GM19023 (cell line): ENCODE measurements at regions not wholly inside any gene's neighbourhood (a gene's known extent, or its start where the extent isn't known, plus 50 kb on each side); places are given as distances from the start of the nearest gene placed in this dataset.
"Not testable (repeated sequence)": the region's sequence is repeated elsewhere in the genome, so short reads cannot be mapped to it uniquely, and the experiment has no call there.

Experiments
- ATAC-seq: cut with Tn5 transposase; IDR thresholded peaks from one replicate; pipeline ENCODE4 v1.9.1; 2021; ENCODE audit warnings: mild to moderate bottlenecking, moderate library complexity; ENCODE audit not compliant: unreplicated experiment

DNA sequence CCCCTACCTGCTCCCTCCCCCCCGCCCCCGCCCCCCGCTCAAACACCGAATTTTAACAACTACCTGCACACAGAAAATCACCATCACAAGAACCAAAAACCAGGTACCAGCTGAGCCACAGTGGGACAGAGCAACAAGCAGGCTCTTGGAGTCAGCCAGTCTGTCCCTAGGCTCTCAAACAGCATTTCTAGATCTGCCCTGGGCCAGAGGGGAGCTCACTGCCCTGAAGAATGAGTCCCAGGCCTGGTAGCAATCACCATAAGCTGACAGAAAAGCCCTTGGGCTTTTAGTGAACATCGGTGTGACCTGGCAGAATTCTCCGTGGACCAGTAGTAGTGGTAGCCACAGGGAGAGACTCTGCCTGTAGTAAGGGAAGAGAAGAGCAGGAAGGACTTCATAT, 58.3 kb downstream of the C11orf87 start:
- no peak for ATAC-seq

GRCh38 chr11:109486129-109486528, 64.1 kb downstream of the C11orf87 start:
- ATAC-seq: no peak

DNA sequence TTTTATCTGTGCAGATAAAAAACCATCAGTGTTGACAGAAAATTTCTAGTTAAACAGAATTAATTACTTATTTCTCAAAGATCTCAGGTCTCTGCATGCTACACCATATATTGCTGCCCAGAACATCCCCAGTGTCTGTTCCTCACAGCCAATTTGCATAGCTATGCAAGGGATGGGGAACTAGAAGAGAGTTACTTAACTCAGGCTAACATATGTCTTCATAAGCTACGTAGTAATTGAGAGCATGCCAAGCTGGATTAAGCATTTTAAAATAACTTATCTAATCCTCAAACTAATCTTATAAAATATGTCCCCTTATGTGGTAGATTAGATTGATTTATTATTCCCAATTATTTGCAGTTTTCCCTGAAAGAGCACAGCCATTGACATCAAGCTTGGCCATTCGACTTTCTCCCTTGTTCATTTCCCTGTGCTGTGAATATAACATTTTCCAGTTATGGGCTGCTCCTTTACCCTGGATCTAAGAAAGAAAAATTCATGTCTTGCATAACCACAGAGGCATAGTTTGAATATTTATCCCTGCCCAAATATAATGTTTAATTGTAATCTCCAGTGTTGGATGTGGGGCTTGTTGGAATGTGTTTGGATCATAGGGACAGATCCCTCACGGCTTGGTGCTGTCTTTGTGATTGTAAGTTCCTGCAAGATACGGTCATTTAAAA, 69.1 kb downstream of the C11orf87 start:
- no peak for ATAC-seq

- no peak for ATAC-seq
These were observed 84.1 kb downstream of the C11orf87 start for GRCh38 chr11:109506115-109506514.

DNA sequence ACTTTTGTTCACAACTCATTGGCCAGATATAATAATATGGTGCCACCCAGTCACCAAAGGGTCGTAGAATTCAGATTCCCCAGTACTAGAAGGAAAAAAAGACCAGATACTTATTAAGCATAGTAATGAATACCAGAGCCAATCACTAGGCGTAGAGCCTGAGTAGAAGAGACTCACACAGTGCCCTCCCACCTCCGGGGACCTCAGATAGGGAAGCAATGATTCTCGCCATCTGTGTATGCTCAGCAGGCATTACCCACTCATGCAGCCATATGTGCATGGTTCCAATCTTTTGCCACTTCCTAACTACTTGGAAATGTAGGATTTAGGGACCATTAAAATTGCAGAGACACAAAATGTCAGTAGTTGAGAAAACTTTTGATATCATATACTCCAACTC, 85.3 kb downstream of the C11orf87 start:
- no peak for ATAC-seq

DNA sequence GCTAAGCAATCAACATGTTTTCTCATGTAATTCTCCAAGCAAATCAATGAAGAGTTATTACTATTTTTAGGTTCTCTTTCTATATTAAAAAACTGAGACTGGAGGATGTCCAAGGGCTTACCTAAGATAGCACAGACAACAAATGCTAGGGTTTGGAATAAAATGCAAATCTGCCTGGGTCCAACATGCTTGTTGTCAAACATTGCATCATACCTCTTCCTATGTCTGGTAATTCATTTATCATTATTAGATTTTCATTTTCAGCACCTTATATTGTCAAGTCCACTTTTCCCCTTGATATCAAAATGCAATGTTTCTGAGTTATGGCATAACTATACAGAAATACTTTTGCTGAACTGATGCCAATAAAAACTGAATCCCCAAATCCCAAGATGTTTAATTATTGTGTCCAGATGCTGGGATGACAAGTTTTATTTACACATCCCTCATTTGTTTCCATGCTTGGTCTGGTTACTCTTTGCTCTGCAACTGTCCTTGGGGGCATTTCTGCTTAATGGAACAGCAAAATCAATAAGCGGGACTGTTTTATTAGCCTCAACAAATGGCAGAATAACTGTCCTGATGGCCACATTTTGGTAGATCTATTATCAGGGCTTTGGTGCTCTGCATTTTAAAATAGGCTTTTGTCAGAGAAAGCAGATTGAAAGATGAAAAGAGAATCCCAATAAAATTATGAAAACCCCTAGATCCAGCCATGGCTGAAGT, 86.0 kb downstream of the C11orf87 start:
- no peak for ATAC-seq

- no peak for ATAC-seq
These were observed 87.0 kb downstream of the C11orf87 start for GRCh38 chr11:109508943-109509342.

DNA sequence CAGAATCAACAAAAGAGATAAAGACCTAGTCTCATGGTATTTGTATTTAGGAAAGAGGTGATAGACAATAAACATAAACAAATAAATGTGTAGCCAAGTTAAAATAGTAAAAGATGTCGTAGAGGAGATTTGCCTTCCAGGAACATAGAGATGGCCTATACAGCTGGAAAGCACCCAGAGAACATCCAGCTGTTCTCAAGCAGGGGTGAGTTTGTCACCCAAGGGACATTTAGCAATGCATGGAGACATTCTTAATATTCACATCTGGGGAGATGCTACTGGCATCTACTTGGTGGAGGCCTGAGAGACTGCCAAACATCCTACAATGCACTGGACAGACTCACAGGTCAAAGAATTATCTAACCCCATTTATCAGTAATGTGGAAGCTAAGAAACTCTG, 88.3 kb downstream of the C11orf87 start:
- ATAC-seq: no peak

GRCh38 chr11:109511598-109511997, 89.6 kb downstream of the C11orf87 start:
- no peak for ATAC-seq

- ATAC-seq: no peak
These were observed 90.3 kb downstream of the C11orf87 start for GRCh38 chr11:109512249-109512648.

DNA sequence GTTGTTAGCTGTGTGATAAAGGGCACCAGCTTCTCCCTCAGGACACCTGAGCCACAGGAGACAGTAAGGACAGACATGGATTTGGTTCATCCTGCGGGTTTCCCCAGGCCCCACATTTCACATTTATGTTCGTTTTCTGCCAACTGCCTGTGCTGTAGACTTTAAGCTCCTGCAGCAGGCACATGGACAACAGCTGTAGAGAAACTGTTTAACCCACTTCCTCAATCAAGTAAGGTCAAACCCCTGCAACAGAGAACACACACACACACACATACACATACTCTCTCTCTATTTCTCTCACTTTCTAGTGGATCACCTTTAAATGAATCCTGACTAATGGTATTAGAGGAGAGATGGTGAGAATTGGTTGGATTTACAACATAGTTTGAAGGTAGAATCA, 90.7 kb downstream of the C11orf87 start:
- no peak for ATAC-seq

- no peak for ATAC-seq
These were observed 92.5 kb downstream of the C11orf87 start for GRCh38 chr11:109514313-109515018.

DNA sequence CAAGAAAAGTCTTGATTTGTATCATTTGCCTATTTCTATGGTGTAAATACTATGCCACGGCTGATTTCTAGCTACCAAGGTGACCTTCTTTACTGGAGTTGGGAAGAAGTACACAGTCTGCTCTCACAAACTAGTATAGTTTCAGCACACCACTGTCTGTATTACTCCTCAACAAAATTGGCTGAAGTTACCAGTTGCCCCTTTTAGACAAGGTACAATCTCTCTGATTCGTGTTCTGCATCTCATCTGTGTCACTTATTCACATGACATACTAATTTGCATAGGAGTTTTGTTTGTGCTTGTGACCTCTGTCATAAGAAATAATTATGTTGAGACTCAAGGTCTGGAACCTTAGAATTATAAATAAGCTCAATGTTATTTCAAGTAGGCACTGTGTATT, 97.3 kb downstream of the C11orf87 start:
- ATAC-seq: no peak

DNA sequence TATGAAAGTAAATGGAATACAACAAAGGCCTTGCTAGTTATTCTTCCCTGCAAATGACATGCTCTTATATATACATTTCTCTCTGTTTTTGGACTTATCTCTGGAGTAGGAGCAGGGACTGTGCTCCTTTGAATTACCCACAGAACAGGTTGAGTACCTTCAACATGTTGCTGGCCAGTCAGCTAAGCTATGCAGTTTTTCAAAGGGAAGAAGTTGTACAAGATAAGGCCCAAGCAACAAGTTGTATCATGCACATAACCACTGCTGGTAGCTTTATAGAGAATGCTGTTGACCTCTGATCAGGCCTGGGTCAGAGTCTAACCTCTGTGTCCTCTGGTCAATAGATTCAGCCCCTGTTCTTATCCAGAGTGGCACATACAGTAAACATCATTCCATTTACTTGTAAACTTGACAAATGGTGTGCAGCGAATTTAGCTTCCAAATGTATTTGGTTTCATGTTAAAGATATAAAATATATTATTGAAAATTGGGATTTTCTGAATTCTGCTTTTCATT, 99.6 kb downstream of the C11orf87 start:
- no peak for ATAC-seq

- ATAC-seq: no peak
These were observed 100.2 kb downstream of the C11orf87 start for GRCh38 chr11:109522116-109522755.

DNA sequence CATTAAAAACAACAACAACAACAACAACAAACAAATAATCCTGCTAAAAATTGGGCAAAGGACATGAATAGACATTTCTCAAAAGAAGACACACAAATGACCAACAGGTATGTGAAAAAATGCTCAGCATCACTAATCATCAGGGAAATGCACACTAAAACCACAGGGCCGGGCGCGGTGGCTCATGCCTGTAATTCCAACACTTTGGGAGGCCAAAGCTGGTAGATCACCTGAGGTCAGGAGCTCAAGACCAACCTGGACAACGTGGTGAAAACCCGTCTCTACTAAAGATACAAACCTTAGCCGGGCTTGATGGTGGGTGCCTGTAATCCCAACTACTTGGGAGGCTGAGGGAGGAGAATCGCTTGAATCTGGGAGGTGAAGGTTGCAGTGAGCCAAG, 103.6 kb downstream of the C11orf87 start:
- not testable (repeated sequence) for ATAC-seq

DNA sequence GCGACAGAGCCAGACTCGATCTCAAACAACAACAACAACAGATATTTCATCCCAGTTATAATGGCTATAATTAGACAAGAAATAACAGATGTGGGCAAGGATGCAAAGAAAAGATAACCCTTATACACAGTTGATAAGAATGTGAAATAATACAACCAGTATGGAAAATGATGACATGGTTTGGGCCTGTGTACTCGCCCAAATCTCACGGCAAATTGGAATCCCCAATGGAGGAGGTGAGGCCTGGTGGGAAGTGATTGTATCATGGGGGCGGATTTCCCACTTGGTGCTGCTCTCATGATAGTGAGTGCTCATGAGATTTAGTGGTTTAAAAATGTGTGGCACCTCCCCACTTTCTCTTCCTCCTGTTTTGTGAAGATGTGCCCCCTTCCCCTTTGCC, 104.1 kb downstream of the C11orf87 start:
- no peak for ATAC-seq

DNA sequence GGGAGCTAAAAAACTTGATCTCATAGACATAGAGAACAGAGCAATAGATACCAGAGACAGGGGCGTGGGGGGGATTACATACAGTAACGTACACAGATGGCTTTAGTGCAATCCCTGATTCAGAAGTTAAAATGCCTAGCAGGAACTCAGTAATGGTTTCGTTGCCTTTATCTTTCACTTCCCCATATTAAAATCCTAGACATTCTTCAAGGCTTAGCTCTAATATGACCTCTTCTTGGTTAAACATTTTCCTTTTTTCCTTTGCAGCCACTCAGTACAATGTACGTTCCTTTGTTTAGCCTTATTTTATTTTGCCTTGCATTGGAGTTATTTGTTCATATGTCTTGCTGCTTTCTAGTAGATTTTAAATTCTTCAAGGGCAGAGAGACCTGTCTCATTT, 104.9 kb downstream of the C11orf87 start:
- no peak for ATAC-seq

- no peak for ATAC-seq
These were observed 105.5 kb downstream of the C11orf87 start for GRCh38 chr11:109527496-109527895.

- no peak for ATAC-seq
These were observed 125.5 kb downstream of the C11orf87 start for GRCh38 chr11:109547356-109548027.

GRCh38 chr11:109552376-109552775, 130.4 kb downstream of the C11orf87 start:
- ATAC-seq: no peak
